ENCODE measurements at regions not wholly inside any gene's neighbourhood (a gene's known extent, or its start where the extent isn't known, plus 50 kb on each side); places are given as distances from the start of the nearest gene placed in this dataset.

DNA sequence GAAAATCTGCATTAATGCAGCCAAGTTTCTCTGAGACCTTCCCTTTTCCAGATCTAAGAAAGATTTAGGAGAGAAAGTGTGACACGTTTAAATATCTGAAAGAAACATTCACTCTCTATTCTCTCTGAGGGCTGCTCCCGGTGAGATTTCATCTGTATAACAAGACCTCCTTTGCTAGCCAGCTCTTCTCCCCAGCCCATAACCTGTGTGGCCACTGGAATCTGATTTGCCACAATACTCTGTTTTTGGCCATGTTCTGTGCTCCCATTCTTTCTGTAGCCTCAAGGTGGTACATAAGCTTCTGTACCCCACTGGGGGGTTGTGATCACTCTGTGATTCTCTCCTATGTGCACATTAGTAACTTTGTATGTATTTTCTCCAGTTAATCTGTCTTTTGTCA is 291.0 kb upstream of the SEMA6A start:
- no peak for TF ChIP-seq EZH2 (IDR thresholded peaks at IDR 0.05; ENCODE audit: low read depth)
- TF ChIP-seq, protein P1, sequence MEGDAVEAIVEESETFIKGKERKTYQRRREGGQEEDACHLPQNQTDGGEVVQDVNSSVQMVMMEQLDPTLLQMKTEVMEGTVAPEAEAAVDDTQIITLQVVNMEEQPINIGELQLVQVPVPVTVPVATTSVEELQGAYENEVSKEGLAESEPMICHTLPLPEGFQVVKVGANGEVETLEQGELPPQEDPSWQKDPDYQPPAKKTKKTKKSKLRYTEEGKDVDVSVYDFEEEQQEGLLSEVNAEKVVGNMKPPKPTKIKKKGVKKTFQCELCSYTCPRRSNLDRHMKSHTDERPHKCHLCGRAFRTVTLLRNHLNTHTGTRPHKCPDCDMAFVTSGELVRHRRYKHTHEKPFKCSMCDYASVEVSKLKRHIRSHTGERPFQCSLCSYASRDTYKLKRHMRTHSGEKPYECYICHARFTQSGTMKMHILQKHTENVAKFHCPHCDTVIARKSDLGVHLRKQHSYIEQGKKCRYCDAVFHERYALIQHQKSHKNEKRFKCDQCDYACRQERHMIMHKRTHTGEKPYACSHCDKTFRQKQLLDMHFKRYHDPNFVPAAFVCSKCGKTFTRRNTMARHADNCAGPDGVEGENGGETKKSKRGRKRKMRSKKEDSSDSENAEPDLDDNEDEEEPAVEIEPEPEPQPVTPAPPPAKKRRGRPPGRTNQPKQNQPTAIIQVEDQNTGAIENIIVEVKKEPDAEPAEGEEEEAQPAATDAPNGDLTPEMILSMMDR (conservative IDR thresholded peaks at IDR 0.05), result no peak
